Tibial artery (tissue), 4 donors: ENCODE measurements at regions not wholly inside any gene's neighbourhood (a gene's known extent, or its start where the extent isn't known, plus 50 kb on each side); places are given as distances from the start of the nearest gene placed in this dataset.

Source experiments
- DNase-seq, 2 donors: peaks; one replicate each; pipeline ENCODE4 v3.0.0-alpha.2; 2019
- H3K27ac ChIP-seq, 2 donors: fragments of 200-600 bp; sonication (generic) in 1 of 2; 1 replicate in 1 of 2; 2 replicates in 1 of 2; pipeline ENCODE4 v1.5.1; 2018 to 2019; ENCODE audit warnings: mild to moderate bottlenecking in 1 of 2
- H3K27me3 ChIP-seq, 2 donors: fragments of 200-600 bp; sonication (generic) in 1 of 2; one replicate each; pipeline versions ENCODE4 v1.5.1 to v1.6.0; 2016 to 2019
- H3K36me3 ChIP-seq, 3 donors: fragments of 200-600 bp; sonication (generic) in 2 of 3; one replicate each; pipeline ENCODE4 v1.5.1; 2016 to 2019; ENCODE audit warnings: mild to moderate bottlenecking in 2 of 3
- H3K4me1 ChIP-seq, 4 donors: fragments of 200-600 bp; sonication (generic) in 2 of 4; 1 replicate in 3 of 4; 2 replicates in 1 of 4; pipeline ENCODE4 v1.5.1; 2016 to 2019
- H3K4me3 ChIP-seq, 2 donors: fragments of 200-600 bp; sonication (generic) in 1 of 2; 1 replicate in 1 of 2; 2 replicates in 1 of 2; pipeline ENCODE4 v1.5.1; 2018 to 2019; ENCODE audit warnings: mild to moderate bottlenecking in 2 of 2
- H3K9me3 ChIP-seq, 3 donors: fragments of 200-600 bp; sonication (generic) in 1 of 3; one replicate each; pipeline ENCODE4 v1.5.1; 2016 to 2019
- CTCF ChIP-seq, 2 experiments: fragments of 200-600 bp in 1 of 2; fragments of 450-650 bp in 1 of 2; IDR thresholded peaks; one replicate each; pipeline ENCODE4 v1.5.1; 2017 to 2019; ENCODE audit warnings: antibody characterized with exemption in 2 of 2, mild to moderate bottlenecking in 1 of 2, moderate library complexity in 1 of 2
- intact Hi-C: fragments of 100-400 bp; cut with DNase I; formaldehyde crosslinking; loops from one replicate; pipeline ENCODE4 v1.15.0; 2023; ENCODE audit warnings: low total_unique reads

GRCh38 chrX:122777766-122778165, 406.3 kb upstream of the GRIA3 start:
- DNase-seq = no peak
- no peak for TF ChIP-seq CTCF (IDR thresholded peaks at IDR 0.05)
- peaks cover 0 to 9% (median 0%) of the 10 kb centered on the region in 3 donors for H3K9me3 ChIP-seq
- H3K4me3 ChIP-seq = no peak overlapping the region
- intact Hi-C loops = no loop called here
- H3K27me3 ChIP-seq = no peaks in the 10 kb centered on the region
- no peak overlapping the region for H3K27ac ChIP-seq
- H3K36me3 ChIP-seq = no peaks in the 10 kb centered on the region
- H3K4me1 ChIP-seq = no peaks in the 10 kb centered on the region

- TF ChIP-seq CTCF (IDR thresholded peaks at IDR 0.05) = no peak
- Histone ChIP-seq H3K9me3 (no peaks in the 10 kb centered on the region), H3K27me3 (no peaks in the 10 kb centered on the region), H3K4me1 (no peaks in the 10 kb centered on the region), H3K4me3 (no peak overlapping the region), H3K36me3 (no peaks in the 10 kb centered on the region), H3K27ac (no peak overlapping the region)
- intact Hi-C loops = no loop called here
- no peak for DNase-seq
These were observed 400.2 kb upstream of the GRIA3 start for GRCh38 chrX:122783918-122784317.

- Histone ChIP-seq H3K4me3 (no peak overlapping the region), H3K36me3 (no peaks in the 10 kb centered on the region), H3K4me1 (no peaks in the 10 kb centered on the region), H3K9me3 (no peaks in the 10 kb centered on the region), H3K27me3 (no peaks in the 10 kb centered on the region), H3K27ac (no peak overlapping the region)
- intact Hi-C loops = no loop called here
- no peak for TF ChIP-seq CTCF (IDR thresholded peaks at IDR 0.05)
- no peak for DNase-seq
These were observed 396.8 kb upstream of the GRIA3 start for GRCh38 chrX:122787231-122787630.

GRCh38 chrX:122788216-122788615, 395.9 kb upstream of the GRIA3 start:
- no peaks in the 10 kb centered on the region for H3K9me3 ChIP-seq
- no peak overlapping the region for H3K27ac ChIP-seq
- no peak overlapping the region for H3K4me3 ChIP-seq
- no peak for TF ChIP-seq CTCF (IDR thresholded peaks at IDR 0.05)
- H3K27me3 ChIP-seq = no peaks in the 10 kb centered on the region
- intact Hi-C loops = no loop called here
- H3K4me1 ChIP-seq = no peaks in the 10 kb centered on the region
- no peak for DNase-seq
- H3K36me3 ChIP-seq = no peaks in the 10 kb centered on the region

GRCh38 chrX:122790376-122791095, 393.5 kb upstream of the GRIA3 start:
- no peak overlapping the region for H3K4me3 ChIP-seq
- no peak for DNase-seq
- intact Hi-C loops = no loop called here
- no peaks in the 10 kb centered on the region for H3K27me3 ChIP-seq
- no peaks in the 10 kb centered on the region for H3K4me1 ChIP-seq
- H3K9me3 ChIP-seq = no peaks in the 10 kb centered on the region
- no peaks in the 10 kb centered on the region for H3K36me3 ChIP-seq
- no peak overlapping the region for H3K27ac ChIP-seq
- no peak for TF ChIP-seq CTCF (IDR thresholded peaks at IDR 0.05)

- Histone ChIP-seq H3K27ac (no peak overlapping the region), H3K36me3 (no peaks in the 10 kb centered on the region), H3K4me3 (no peak overlapping the region), H3K4me1 (no peaks in the 10 kb centered on the region), H3K27me3 (no peaks in the 10 kb centered on the region), H3K9me3 (no peaks in the 10 kb centered on the region)
- intact Hi-C loops = no loop called here
- DNase-seq = no peak
- no peak for TF ChIP-seq CTCF (IDR thresholded peaks at IDR 0.05)
These were observed 370.2 kb upstream of the GRIA3 start for GRCh38 chrX:122813876-122814275.
